ENCODE measurements at regions not wholly inside any gene's neighbourhood (a gene's known extent, or its start where the extent isn't known, plus 50 kb on each side); places are given as distances from the start of the nearest gene placed in this dataset.

- TF ChIP-seq CTCF (IDR thresholded peaks at IDR 0.05) (no peak), EZH2 (IDR thresholded peaks at IDR 0.05) (no peak), EZH2phosphoT487 (IDR thresholded peaks at IDR 0.05) (no peak)
Observed at GRCh38 chr16:86229283-86229682, 281.0 kb upstream of the FOXF1 start.

Measured in neural progenitor cell (in vitro differentiated cells).